DMS 273 (cell line): ENCODE measurements at regions not wholly inside any gene's neighbourhood (a gene's known extent, or its start where the extent isn't known, plus 50 kb on each side); places are given as distances from the start of the nearest gene placed in this dataset.
"Not testable (repeated sequence)": the region's sequence is repeated elsewhere in the genome, so short reads cannot be mapped to it uniquely, and the experiment has no call there.

ENCODE experiments used
- DNase-seq: peaks from one replicate; lab custom pipeline; 2025; ENCODE audit not compliant: unreplicated experiment; lab: John Stamatoyannopoulos, UW

GRCh38 chr2:82790206-82791021, 1668.7 kb downstream of the SUCLG1 start:
- DNase-seq: no peak

GRCh38 chr2:82789851-82790205, 1669.3 kb downstream of the SUCLG1 start:
- no peak for DNase-seq

GRCh38 chr2:82781176-82781915, 1677.7 kb downstream of the SUCLG1 start:
- no peak for DNase-seq

DNA sequence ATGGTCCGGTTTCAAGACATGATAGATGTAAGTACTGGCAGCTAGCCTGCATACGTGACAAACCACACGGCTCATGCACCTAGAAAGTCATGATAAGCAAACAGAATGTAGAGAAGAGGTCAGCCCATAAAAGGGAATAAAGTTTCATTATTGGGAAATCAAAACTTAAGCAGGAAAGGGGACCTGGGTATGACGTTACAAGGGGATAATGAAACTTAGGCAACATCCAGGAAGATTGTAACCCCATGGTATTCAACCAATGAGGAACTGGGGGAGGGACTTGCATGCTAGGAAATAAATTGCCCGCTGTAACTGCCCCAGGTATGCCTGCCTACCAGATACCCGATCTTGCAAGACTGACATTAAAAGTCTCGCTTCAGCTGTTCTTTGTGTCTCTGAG, 1679.0 kb downstream of the SUCLG1 start:
- DNase-seq: no peak

GRCh38 chr2:82752396-82752795, 1706.7 kb downstream of the SUCLG1 start:
- DNase-seq: no peak

DNA sequence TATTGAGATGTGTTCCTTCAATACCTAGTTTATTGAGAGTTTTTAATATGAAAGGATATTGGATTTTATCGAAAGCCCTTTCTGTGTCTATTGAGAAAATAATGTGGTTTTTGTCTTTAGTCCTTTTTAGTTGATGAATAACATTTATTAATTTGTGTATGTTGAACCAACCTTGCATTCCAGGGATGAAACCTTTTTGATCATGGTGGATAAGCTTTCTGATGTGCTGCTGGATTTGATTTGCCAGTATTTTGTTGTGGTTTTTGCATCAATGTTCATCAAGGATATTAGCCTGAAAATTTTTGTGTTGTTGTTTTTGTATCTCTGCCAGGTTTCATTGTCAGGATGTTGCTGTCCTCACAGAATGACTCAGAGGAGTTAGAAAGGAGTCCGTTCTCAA, 1710.4 kb downstream of the SUCLG1 start:
- no peak for DNase-seq

GRCh38 chr2:82740527-82740926, 1718.6 kb downstream of the SUCLG1 start:
- no peak for DNase-seq

GRCh38 chr2:82737965-82738364, 1721.1 kb downstream of the SUCLG1 start:
- DNase-seq: not testable (repeated sequence)

DNA sequence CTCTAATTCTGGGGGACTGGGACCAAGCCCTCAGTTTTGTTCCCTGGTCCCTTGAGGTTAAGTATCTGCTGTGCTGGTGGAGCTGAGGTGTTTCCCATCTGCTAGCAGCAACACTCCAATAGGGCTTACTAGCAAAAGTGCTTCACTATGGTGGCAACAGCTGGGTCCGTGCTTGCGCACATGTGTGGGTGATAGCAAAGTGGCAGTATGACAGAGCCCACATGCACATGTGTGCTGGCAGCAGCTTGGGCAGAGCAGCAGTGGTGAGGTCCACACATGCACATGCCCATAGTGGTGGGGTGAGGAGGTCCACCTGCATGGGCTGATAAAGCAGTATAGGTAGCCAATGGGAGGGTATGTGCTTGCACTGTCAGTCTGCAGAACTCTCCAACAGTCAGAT, 1723.7 kb downstream of the SUCLG1 start:
- no peak for DNase-seq

DNA sequence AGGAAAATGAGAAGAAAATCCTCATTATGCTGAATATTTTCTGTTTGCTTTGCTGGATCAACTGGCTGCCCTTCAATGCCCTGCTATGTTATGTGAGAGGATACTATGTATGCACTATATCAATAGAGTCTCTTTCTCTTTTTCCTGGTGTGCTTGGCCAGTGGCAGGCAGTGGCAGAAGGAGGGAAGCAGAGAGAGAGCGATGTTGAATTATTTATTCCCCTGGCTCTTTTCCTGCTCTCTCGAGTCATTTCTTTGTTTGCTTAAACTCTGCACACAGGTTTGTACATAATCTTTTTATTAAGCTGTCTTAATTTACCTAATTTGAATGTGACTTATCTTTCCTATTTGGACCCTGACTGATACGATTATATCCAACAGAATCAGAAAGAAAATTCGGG, 1727.3 kb downstream of the SUCLG1 start:
- no peak for DNase-seq

- no peak for DNase-seq
Observed at GRCh38 chr2:82730811-82731210, 1728.3 kb downstream of the SUCLG1 start.

DNA sequence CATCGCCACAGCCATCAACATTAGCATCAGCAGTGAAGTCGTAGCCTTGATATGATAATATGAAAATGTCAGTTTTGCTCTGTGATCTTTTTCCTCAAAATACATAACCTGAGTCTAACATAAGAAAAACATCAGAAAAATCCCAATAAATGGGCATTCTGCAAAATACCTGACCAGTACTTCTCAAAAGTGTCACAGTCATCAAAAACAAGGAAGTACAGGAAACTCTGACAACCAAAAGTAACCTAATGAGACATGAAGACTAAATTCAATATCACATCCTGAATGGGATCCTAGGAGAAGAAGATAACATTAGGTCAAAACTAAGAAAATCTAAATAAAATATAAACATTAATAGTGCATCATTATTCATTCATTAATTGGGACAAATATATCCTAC, 1731.0 kb downstream of the SUCLG1 start:
- no peak for DNase-seq

GRCh38 chr2:82708681-82709080, 1750.4 kb downstream of the SUCLG1 start:
- no peak for DNase-seq

- DNase-seq: no peak
Observed at GRCh38 chr2:82697231-82697630, 1761.8 kb downstream of the SUCLG1 start.

GRCh38 chr2:82694431-82694830, 1764.6 kb downstream of the SUCLG1 start:
- no peak for DNase-seq

DNA sequence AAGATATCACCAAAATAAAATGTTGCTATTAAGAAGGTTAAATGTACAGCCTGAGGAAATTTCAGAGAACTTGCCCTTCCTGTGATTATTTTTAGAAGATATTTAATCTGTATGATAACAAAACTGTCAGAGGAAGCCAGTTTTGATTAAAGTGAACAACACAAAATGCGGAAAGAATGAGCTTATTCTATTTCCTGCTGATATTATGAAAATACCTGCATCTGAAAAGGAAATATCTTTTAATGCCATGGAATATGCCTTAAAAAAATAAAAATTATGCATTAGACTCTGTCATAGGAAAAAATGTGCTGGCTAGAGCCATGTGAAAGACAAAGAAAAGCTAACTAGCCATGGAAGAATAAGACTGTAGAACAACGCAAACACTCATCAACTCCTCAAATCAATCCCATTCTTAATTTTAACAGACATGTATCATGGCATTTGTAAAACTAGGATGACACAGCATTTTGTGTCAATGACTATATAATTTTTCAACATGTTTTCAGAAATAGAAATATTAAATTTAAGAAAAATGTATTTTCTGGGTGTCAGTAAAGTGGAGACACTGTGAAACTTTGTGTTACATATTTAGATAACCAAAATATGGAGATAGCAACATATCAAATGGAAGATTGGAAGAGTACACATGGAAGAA, 1768.2 kb downstream of the SUCLG1 start:
- DNase-seq: no peak

DNA sequence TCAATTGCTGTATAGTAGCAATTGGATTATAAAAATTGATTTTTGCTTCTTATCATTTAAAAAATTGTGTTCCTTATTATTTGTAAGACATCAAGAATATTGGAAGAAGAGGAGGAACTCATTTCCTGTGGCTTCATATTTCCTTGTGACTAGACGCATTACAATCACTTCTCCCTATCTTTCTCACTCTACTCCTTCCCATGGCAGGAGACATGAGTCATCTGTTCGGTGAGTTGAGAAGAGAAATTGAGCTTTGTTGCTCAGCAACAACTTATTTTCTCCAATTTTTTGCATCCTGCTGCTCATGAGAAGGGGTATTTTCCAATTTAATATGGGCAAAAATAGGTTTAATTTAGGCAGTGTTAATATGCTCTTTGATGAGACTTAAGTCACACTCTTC, 1783.9 kb downstream of the SUCLG1 start:
- DNase-seq: no peak

DNA sequence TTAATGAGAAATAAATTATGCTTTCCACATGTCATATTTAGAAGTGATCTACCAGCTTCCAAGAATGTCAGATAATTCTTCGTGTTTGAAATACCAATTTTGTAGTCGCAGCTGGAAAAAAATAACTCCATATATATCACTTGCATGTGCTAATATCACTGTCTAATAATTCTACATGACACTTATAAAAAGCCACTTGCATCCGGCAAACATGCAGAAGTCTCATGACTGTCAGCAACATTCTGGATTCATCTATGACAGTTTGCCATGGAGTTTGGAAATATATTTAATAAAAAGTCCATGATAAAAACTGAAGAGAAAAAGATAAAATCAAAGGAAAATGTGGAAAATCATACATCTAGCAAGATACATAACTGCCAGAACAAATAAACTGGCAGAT, 1784.4 kb downstream of the SUCLG1 start:
- DNase-seq: no peak

GRCh38 chr2:82667491-82667890, 1791.6 kb downstream of the SUCLG1 start:
- DNase-seq: no peak

DNA sequence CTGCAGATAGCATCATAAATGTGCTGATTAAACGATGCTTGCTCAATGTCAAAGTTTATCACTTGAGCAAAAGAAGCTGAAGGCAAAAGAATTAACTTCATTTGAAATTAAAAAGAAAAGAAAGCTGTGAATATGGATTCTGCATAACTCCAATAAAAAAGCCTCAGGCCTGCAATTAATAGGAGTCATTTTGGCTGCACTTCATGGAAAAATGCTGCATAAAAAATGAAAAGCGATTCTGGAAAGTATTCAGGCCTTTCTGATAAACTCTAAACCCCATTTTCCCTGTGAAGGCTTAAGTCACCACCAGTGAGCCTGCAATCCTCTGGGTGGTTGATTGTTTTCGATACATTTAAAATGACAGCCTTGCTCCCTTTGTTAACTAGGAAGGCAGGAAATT, 1793.4 kb downstream of the SUCLG1 start:
- DNase-seq: no peak

DNA sequence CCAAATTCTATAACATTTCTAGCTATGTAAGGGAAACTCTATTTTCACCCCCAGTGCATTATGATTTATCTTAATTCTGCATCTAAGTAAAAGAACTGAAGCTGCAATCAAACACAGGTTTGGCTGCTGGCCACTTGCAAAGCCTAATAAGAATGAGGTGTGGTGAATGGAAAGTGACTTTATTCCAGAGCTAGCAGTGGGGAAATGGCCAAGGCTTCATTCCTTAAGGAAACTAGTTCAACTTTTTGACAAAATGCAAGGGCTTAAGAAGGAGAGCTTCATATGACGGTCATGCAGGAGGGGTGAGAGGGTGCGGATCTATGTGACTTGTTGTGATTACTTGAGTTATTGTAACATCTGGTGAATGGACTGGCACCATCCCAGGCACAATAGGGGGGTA, 1802.0 kb downstream of the SUCLG1 start:
- DNase-seq: no peak

DNA sequence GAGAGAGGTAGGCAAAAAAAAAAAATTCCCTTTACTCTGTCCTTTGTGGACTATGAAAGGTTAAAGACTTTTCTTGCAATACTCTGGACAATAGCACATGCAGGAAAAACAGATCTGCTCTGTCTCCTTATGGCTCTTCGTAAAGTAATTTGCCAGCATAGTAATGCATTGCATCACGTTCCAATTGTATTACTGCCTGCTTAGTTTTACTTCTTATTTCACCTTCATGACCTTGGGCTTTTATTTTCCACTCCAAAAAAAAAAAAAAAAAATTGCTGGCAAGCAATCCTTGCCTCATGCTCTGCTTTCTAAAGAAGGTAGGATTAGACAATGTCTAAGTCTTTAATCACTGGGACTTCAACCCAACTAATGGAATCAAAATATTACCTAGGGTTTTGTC, 1802.7 kb downstream of the SUCLG1 start:
- DNase-seq: no peak
